Lower leg skin (tissue), 3 donors: ENCODE measurements at regions not wholly inside any gene's neighbourhood (a gene's known extent, or its start where the extent isn't known, plus 50 kb on each side); places are given as distances from the start of the nearest gene placed in this dataset.

ENCODE experiments used
- CTCF ChIP-seq, 3 donors: fragments of 450-650 bp; IDR thresholded peaks; one replicate each; pipeline ENCODE4 v1.5.1; 2016; ENCODE audit warnings: antibody characterized with exemption in 3 of 3, mild to moderate bottlenecking in 3 of 3, moderate library complexity in 2 of 3
- POLR2A ChIP-seq, 2 donors: fragments of 450-650 bp; IDR thresholded peaks; one replicate each; pipeline ENCODE4 v1.6.1; 2016 to 2017; ENCODE audit warnings: antibody characterized with exemption in 2 of 2, mild to moderate bottlenecking in 1 of 2, moderate library complexity in 1 of 2

GRCh38 chr10:9789996-9790395 lies 1227.7 kb upstream of the CELF2 start:
- no peak for TF ChIP-seq CTCF (IDR thresholded peaks at IDR 0.05)
- TF ChIP-seq POLR2A (IDR thresholded peaks at IDR 0.05), result no peak
